ENCODE measurements at regions not wholly inside any gene's neighbourhood (a gene's known extent, or its start where the extent isn't known, plus 50 kb on each side); places are given as distances from the start of the nearest gene placed in this dataset.

- H3K4me1 ChIP-seq: no peaks in the 10 kb centered on the region
- no peaks in the 10 kb centered on the region for H3K36me3 ChIP-seq
- DNase-seq (ENCODE audit: low spot score): no peak
- no peaks in the 10 kb centered on the region for H3K9me3 ChIP-seq
- H3K4me3 ChIP-seq: no peak overlapping the region
- H3K27ac ChIP-seq: no peak overlapping the region
- no peak for TF ChIP-seq CTCF (IDR thresholded peaks at IDR 0.05)
- no peaks in the 10 kb centered on the region for H3K27me3 ChIP-seq
Measured at GRCh38 chr3:24793896-24794295, 299.2 kb upstream of the THRB start.

DNA sequence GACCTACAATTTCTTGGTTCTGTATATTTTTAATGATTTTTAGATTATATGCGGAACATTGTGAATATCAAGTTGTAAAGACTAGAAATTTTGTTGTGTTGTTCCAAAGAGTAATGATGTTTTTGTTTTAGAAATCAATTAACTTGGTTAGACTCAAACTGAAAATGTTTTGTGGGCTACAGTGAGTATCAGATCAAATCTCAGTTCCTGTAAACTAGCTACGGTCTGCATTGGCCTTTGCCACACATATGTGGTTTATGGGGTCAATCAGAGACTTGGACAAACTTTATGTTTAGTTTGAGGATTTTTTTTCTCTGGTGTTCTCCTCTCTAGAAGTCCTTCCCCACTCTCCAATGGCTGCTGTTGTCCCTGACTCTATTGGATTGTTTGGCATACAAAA lies 308.0 kb upstream of the THRB start:
- Histone ChIP-seq H3K4me3 (no peak overlapping the region), H3K36me3 (no peaks in the 10 kb centered on the region), H3K27me3 (no peaks in the 10 kb centered on the region), H3K27ac (no peak overlapping the region), H3K9me3 (no peaks in the 10 kb centered on the region), H3K4me1 (no peaks in the 10 kb centered on the region)
- no peak for DNase-seq (ENCODE audit: low spot score)
- TF ChIP-seq CTCF (IDR thresholded peaks at IDR 0.05): no peak

GRCh38 chr3:24804095-24804494 lies 309.4 kb upstream of the THRB start:
- Histone ChIP-seq H3K27me3 (no peaks in the 10 kb centered on the region), H3K4me1 (no peaks in the 10 kb centered on the region), H3K36me3 (no peaks in the 10 kb centered on the region), H3K9me3 (no peaks in the 10 kb centered on the region), H3K4me3 (no peak overlapping the region), H3K27ac (no peak overlapping the region)
- no peak for TF ChIP-seq CTCF (IDR thresholded peaks at IDR 0.05)
- no peak for DNase-seq (ENCODE audit: low spot score)

DNA sequence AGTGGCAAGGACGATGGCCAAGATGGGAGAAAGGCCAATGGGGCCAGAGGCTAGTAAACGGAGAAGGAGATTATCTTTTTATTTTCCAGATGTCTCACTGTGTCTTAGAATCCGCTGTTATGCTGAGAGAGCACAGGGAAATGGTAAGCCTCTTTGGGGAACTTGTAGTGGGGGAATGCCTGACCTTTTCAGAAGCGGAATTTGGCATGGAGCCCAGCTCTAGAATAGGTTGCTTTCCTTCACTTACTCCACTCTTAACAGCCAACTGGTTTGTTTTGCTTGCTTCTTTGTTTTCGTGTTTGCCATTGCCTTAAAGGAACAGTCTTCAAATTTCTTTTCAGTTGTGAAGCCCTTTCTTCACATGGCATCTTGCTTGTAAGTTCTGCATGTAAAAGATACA lies 316.2 kb upstream of the THRB start:
- Histone ChIP-seq H3K27me3 (no peaks in the 10 kb centered on the region), H3K9me3 (no peaks in the 10 kb centered on the region), H3K4me3 (no peak overlapping the region), H3K4me1 (no peaks in the 10 kb centered on the region), H3K27ac (no peak overlapping the region), H3K36me3 (no peaks in the 10 kb centered on the region)
- no peak for DNase-seq (ENCODE audit: low spot score)
- TF ChIP-seq CTCF (IDR thresholded peaks at IDR 0.05): no peak

- H3K4me3 ChIP-seq: no peak overlapping the region
- H3K27me3 ChIP-seq: no peaks in the 10 kb centered on the region
- H3K36me3 ChIP-seq: no peaks in the 10 kb centered on the region
- TF ChIP-seq CTCF (IDR thresholded peaks at IDR 0.05): no peak
- H3K4me1 ChIP-seq: no peaks in the 10 kb centered on the region
- no peak for DNase-seq (ENCODE audit: low spot score)
- H3K9me3 ChIP-seq: no peaks in the 10 kb centered on the region
- H3K27ac ChIP-seq: no peak overlapping the region
Measured at GRCh38 chr3:24812116-24812515, 317.5 kb upstream of the THRB start.

- no peaks in the 10 kb centered on the region for H3K36me3 ChIP-seq
- H3K9me3 ChIP-seq: peaks cover 0 to 13% of the 10 kb centered on the region in 2 donors
- H3K4me1 ChIP-seq: no peaks in the 10 kb centered on the region
- H3K4me3 ChIP-seq: no peak overlapping the region
- no peak overlapping the region for H3K27ac ChIP-seq
- TF ChIP-seq CTCF (IDR thresholded peaks at IDR 0.05): no peak
- no peak for DNase-seq (ENCODE audit: low spot score)
- H3K27me3 ChIP-seq: no peaks in the 10 kb centered on the region
Measured at GRCh38 chr3:24818055-24818454, 323.4 kb upstream of the THRB start.

Data from right atrium auricular region (tissue), 2 donors.